HG03571 (cell line): ENCODE measurements at regions not wholly inside any gene's neighbourhood (a gene's known extent, or its start where the extent isn't known, plus 50 kb on each side); places are given as distances from the start of the nearest gene placed in this dataset.
"Not testable (repeated sequence)": the region's sequence is repeated elsewhere in the genome, so short reads cannot be mapped to it uniquely, and the experiment has no call there.

ENCODE experiments used
- ATAC-seq: cut with Tn5 transposase; IDR thresholded peaks from one replicate; pipeline ENCODE4 v1.9.1; 2021; ENCODE audit not compliant: unreplicated experiment

- ATAC-seq = no peak
Measured at GRCh38 chr4:162767083-162767482, 399.6 kb downstream of the NAF1 start.

- no peak for ATAC-seq
Measured at GRCh38 chr4:162761965-162762364, 404.7 kb downstream of the NAF1 start.

GRCh38 chr4:162740228-162740627, 426.5 kb downstream of the NAF1 start:
- not testable (repeated sequence) for ATAC-seq

- ATAC-seq = not testable (repeated sequence)
Measured at GRCh38 chr4:162739596-162739995, 427.1 kb downstream of the NAF1 start.

- no peak for ATAC-seq
Measured at GRCh38 chr4:162732876-162733275, 433.8 kb downstream of the NAF1 start.

- no peak for ATAC-seq
Measured at GRCh38 chr4:162727766-162728165, 438.9 kb downstream of the NAF1 start.

GRCh38 chr4:162727232-162727631, 439.5 kb downstream of the NAF1 start:
- ATAC-seq = no peak

GRCh38 chr4:162715401-162715800, 451.3 kb downstream of the NAF1 start:
- no peak for ATAC-seq

- ATAC-seq = no peak
Measured at GRCh38 chr4:162707962-162708361, 458.7 kb downstream of the NAF1 start.

GRCh38 chr4:162706632-162707031, 460.1 kb downstream of the NAF1 start:
- ATAC-seq = no peak

GRCh38 chr4:162706051-162706450, 460.6 kb downstream of the NAF1 start:
- no peak for ATAC-seq

GRCh38 chr4:162705130-162705803, 461.4 kb downstream of the NAF1 start:
- no peak for ATAC-seq

GRCh38 chr4:162700815-162701361, 465.8 kb downstream of the NAF1 start:
- ATAC-seq = no peak

- ATAC-seq = no peak
Measured at GRCh38 chr4:162700358-162700757, 466.3 kb downstream of the NAF1 start.

- ATAC-seq = no peak
Measured at GRCh38 chr4:162699629-162700028, 467.1 kb downstream of the NAF1 start.

- no peak for ATAC-seq
Measured at GRCh38 chr4:162685410-162685809, 481.3 kb downstream of the NAF1 start.

GRCh38 chr4:162684998-162685397, 481.7 kb downstream of the NAF1 start:
- no peak for ATAC-seq

- ATAC-seq = no peak
Measured at GRCh38 chr4:162684371-162684700, 482.4 kb downstream of the NAF1 start.

GRCh38 chr4:162683659-162684370, 482.9 kb downstream of the NAF1 start:
- ATAC-seq = peak; percentile 96

- no peak for ATAC-seq
Measured at GRCh38 chr4:162682651-162683050, 484.0 kb downstream of the NAF1 start.

GRCh38 chr4:162681212-162681611, 485.5 kb downstream of the NAF1 start:
- no peak for ATAC-seq

- no peak for ATAC-seq
Measured at GRCh38 chr4:162675661-162676060, 491.0 kb downstream of the NAF1 start.
